Liver (tissue), 8 donors: ENCODE measurements at regions not wholly inside any gene's neighbourhood (a gene's known extent, or its start where the extent isn't known, plus 50 kb on each side); places are given as distances from the start of the nearest gene placed in this dataset.

Source experiments
- DNase-seq: peaks from one replicate; pipeline ENCODE4 v3.0.0-alpha.2; 2017; ENCODE audit warnings: low spot score
- H3K27ac ChIP-seq, 2 donors: one replicate each; pipeline ENCODE4 v1.7.0; 2013; ENCODE audit warnings: inconsistent platforms in 2 of 2, low read length in 2 of 2, control low read depth in 1 of 2, low read depth in 1 of 2, mild to moderate bottlenecking in 1 of 2
- H3K27me3 ChIP-seq, 4 donors: one replicate each; pipeline versions ENCODE4 v1.6.1 to v1.7.0; 2013; ENCODE audit warnings: low read length in 3 of 4, inconsistent platforms in 1 of 4, mild to moderate bottlenecking in 1 of 4, moderate library complexity in 1 of 4; ENCODE audit not compliant: control insufficient read depth in 4 of 4, insufficient read depth in 4 of 4
- H3K36me3 ChIP-seq, 4 donors: one replicate each; pipeline versions ENCODE4 v1.6.1 to v1.7.0; 2013; ENCODE audit warnings: low read length in 3 of 4, mild to moderate bottlenecking in 3 of 4, low read depth in 1 of 4, moderate library complexity in 1 of 4; ENCODE audit not compliant: control insufficient read depth in 4 of 4, insufficient read depth in 3 of 4
- H3K4me1 ChIP-seq, 4 donors: one replicate each; pipeline versions ENCODE4 v1.6.1 to v1.7.0; 2013; ENCODE audit warnings: low read length in 3 of 4, mild to moderate bottlenecking in 3 of 4, moderate library complexity in 1 of 4; ENCODE audit not compliant: control insufficient read depth in 4 of 4, insufficient read depth in 4 of 4
- H3K4me3 ChIP-seq, 3 donors: one replicate each; pipeline versions ENCODE4 v1.6.1 to v1.7.0; 2013; ENCODE audit warnings: low read length in 3 of 3, control low read depth in 1 of 3, low read depth in 1 of 3, mild to moderate bottlenecking in 1 of 3
- H3K9ac ChIP-seq, 2 donors: one replicate each; pipeline ENCODE4 v1.7.0; 2013; ENCODE audit warnings: low read length in 2 of 2, mild to moderate bottlenecking in 2 of 2, moderate library complexity in 2 of 2, control low read depth in 1 of 2, low read depth in 1 of 2
- H3K9me3 ChIP-seq, 4 donors: one replicate each; pipeline versions ENCODE4 v1.6.1 to v1.7.0; 2013; ENCODE audit warnings: low read length in 3 of 4; ENCODE audit not compliant: control insufficient read depth in 4 of 4
- ATF3 ChIP-seq: IDR thresholded peaks from 2 replicates; pipeline ENCODE4 v1.6.1; 2016; ENCODE audit warnings: antibody characterized with exemption
- CTCF ChIP-seq: fragments of 150-350 bp; IDR thresholded peaks from 2 replicates; pipeline ENCODE4 v1.5.1; 2017; ENCODE audit warnings: improper control_type of control experiment, low read depth, low read length; ENCODE audit not compliant: missing input control
- EGR1 ChIP-seq, 2 donors: IDR thresholded peaks; 2 replicates each; pipeline ENCODE4 v1.6.1; 2016 to 2018; ENCODE audit warnings: antibody characterized with exemption in 2 of 2, low read depth in 2 of 2
- FOXA1 ChIP-seq: IDR thresholded peaks from 2 replicates; pipeline ENCODE4 v1.6.1; 2016; ENCODE audit warnings: antibody characterized with exemption
- FOXA2 ChIP-seq: IDR thresholded peaks from 2 replicates; pipeline ENCODE4 v1.6.1; 2016; ENCODE audit warnings: antibody characterized with exemption
- GABPA ChIP-seq, 2 donors: IDR thresholded peaks in 1 of 2; conservative IDR thresholded peaks in 1 of 2; 2 replicates each; pipeline ENCODE4 v1.6.1; 2016; ENCODE audit warnings: antibody characterized with exemption in 2 of 2, mild to moderate bottlenecking in 1 of 2, moderate library complexity in 1 of 2
- HNF4A ChIP-seq, 2 donors: conservative IDR thresholded peaks; 2 replicates each; pipeline ENCODE4 v1.6.1; 2016; ENCODE audit warnings: antibody characterized with exemption in 2 of 2, mild to moderate bottlenecking in 2 of 2
- HNF4G ChIP-seq: IDR thresholded peaks from 2 replicates; pipeline ENCODE4 v1.6.1; 2016; ENCODE audit warnings: antibody characterized with exemption
- JUND ChIP-seq, 2 donors: IDR thresholded peaks; 2 replicates each; pipeline ENCODE4 v1.6.1; 2016; ENCODE audit warnings: antibody characterized with exemption in 2 of 2
- MAX ChIP-seq: IDR thresholded peaks from 2 replicates; pipeline ENCODE4 v1.6.1; 2016; ENCODE audit warnings: antibody characterized with exemption
- NR2F2 ChIP-seq: IDR thresholded peaks from 2 replicates; pipeline ENCODE4 v1.6.1; 2016; ENCODE audit warnings: antibody characterized with exemption
- RAD21 ChIP-seq, 2 donors: IDR thresholded peaks; 2 replicates each; pipeline ENCODE4 v1.6.1; 2016; ENCODE audit warnings: antibody characterized with exemption in 2 of 2, mild to moderate bottlenecking in 2 of 2
- REST ChIP-seq: IDR thresholded peaks from 2 replicates; pipeline ENCODE4 v1.6.1; 2016; ENCODE audit warnings: antibody characterized with exemption, mild to moderate bottlenecking
- RXRA ChIP-seq, 2 donors: IDR thresholded peaks; 2 replicates each; pipeline ENCODE4 v1.6.1; 2017 to 2018; ENCODE audit warnings: antibody characterized with exemption in 2 of 2, mild to moderate bottlenecking in 1 of 2
- SP1 ChIP-seq: IDR thresholded peaks from 2 replicates; pipeline ENCODE4 v1.6.1; 2018; ENCODE audit warnings: antibody characterized with exemption, mild to moderate bottlenecking
- TAF1 ChIP-seq: conservative IDR thresholded peaks from 2 replicates; pipeline ENCODE4 v1.6.1; 2016; ENCODE audit warnings: antibody characterized with exemption, mild to moderate bottlenecking
- YY1 ChIP-seq: IDR thresholded peaks from 2 replicates; pipeline ENCODE4 v1.6.1; 2016; ENCODE audit warnings: antibody characterized with exemption, mild to moderate bottlenecking
- ZBTB33 ChIP-seq: IDR thresholded peaks from 2 replicates; pipeline ENCODE4 v1.6.1; 2016; ENCODE audit warnings: antibody characterized with exemption
- WGBS: extraction: QIAGEN DNeasy Blood & Tissue Kit; methylation state at CpG from one replicate; pipeline ENCODE4 v1.1.7; 2013; 5-methylcytosine and 5-hydroxymethylcytosine counted together
- donor health status: healthy.
- donor health status: healthy.
- donor health status: healthy.
- donor health status: healthy.
- donor health status: healthy.

- 79% methylated on average over 12 of the region's 12 CpGs for WGBS
- Histone ChIP-seq H3K27ac (no peak overlapping the region), H3K4me1 (peaks cover 0 to 1% (median 0%) of the 10 kb centered on the region in 4 donors), H3K9ac (no peak overlapping the region), H3K27me3 (no peaks in the 10 kb centered on the region), H3K9me3 (no peaks in the 10 kb centered on the region), H3K36me3 (no peaks in the 10 kb centered on the region), H3K4me3 (no peak overlapping the region)
- DNase-seq = no peak
- TF ChIP-seq NR2F2 (no peak), FOXA2 (no peak), JUND (IDR thresholded peaks at IDR 0.05) (no peak), RAD21 (IDR thresholded peaks at IDR 0.05) (no peak), RXRA (IDR thresholded peaks at IDR 0.05) (no peak), YY1 (no peak), ZBTB33 (no peak)
Measured at GRCh38 chr12:125919856-125920470, 854.7 kb downstream of the AACS start.

- TF ChIP-seq ATF3 = no peak
- no peak for TF ChIP-seq EGR1 (IDR thresholded peaks at IDR 0.05; ENCODE audit: low read depth in 2 of 2)
- TF ChIP-seq YY1 = no peak
- no peak for TF ChIP-seq TAF1
- TF ChIP-seq RAD21 (IDR thresholded peaks at IDR 0.05) = no peak
- no peak for TF ChIP-seq FOXA1
- TF ChIP-seq FOXA2 = no peak
- TF ChIP-seq JUND (IDR thresholded peaks at IDR 0.05) = no peak
- no peak for TF ChIP-seq HNF4A (conservative IDR thresholded peaks at IDR 0.05)
- no peak for TF ChIP-seq REST
- no peak for TF ChIP-seq HNF4G
- TF ChIP-seq RXRA (IDR thresholded peaks at IDR 0.05) = no peak
- no peak for TF ChIP-seq CTCF
- TF ChIP-seq ZBTB33 = no peak
- TF ChIP-seq GABPA (IDR thresholded peaks at IDR 0.05 in 1 of 2, conservative IDR thresholded peaks at IDR 0.05 in 1 of 2) = no peak
- no peak for TF ChIP-seq MAX
- no peak for TF ChIP-seq SP1
- H3K27ac ChIP-seq = no peak overlapping the region
- no peak overlapping the region for H3K9ac ChIP-seq
- peaks cover 0 to 1% (median 0%) of the 10 kb centered on the region in 4 donors for H3K4me1 ChIP-seq
- H3K36me3 ChIP-seq = no peaks in the 10 kb centered on the region
- H3K4me3 ChIP-seq = no peak overlapping the region
- no peak for DNase-seq
- peaks cover 0 to 2% (median 0%) of the 10 kb centered on the region in 4 donors for H3K27me3 ChIP-seq
- WGBS = 83% methylated on average over 5 of the region's 5 CpGs
- no peaks in the 10 kb centered on the region for H3K9me3 ChIP-seq
Measured at GRCh38 chr12:125922330-125922729, 857.1 kb downstream of the AACS start.
